ENCODE measurements at regions not wholly inside any gene's neighbourhood (a gene's known extent, or its start where the extent isn't known, plus 50 kb on each side); places are given as distances from the start of the nearest gene placed in this dataset.

GRCh38 chr3:159366476-159366875, 564.6 kb downstream of the MFSD1 start:
- ChIA-PET CTCF (no interaction called here), POLR2A (no interaction called here)
- H3K27ac ChIP-seq (ENCODE audit: extremely low read depth, low read depth, low read length), result no peak overlapping the region
- H3K4me3 ChIP-seq (ENCODE audit: low read depth, low read length), result no peak overlapping the region
- no peaks in the 10 kb centered on the region for H3K9me3 ChIP-seq (ENCODE audit: control insufficient read depth, insufficient read depth, low read depth, low read length)
- no peaks in the 10 kb centered on the region for H3K36me3 ChIP-seq (ENCODE audit: control insufficient read depth in 2 of 2, insufficient read depth in 1 of 2, low read length in 2 of 2)
- no peak for TF ChIP-seq ZBTB48 (tag by site-specific recombination; IDR thresholded peaks at IDR 0.05)
- TF ChIP-seq ZNF658 (tag by site-specific recombination; IDR thresholded peaks at IDR 0.05), result no peak
- TF ChIP-seq HOXC10 (CRISPR knock-in tag; IDR thresholded peaks at IDR 0.05), result no peak
- TF ChIP-seq ZNF148 (tag by site-specific recombination; IDR thresholded peaks at IDR 0.05; ENCODE audit: borderline replicate concordance), result no peak
- TF ChIP-seq ZNF610 (tag by site-specific recombination; IDR thresholded peaks at IDR 0.05; ENCODE audit: borderline replicate concordance), result no peak
- TF ChIP-seq ZNF792 (tag by site-specific recombination; IDR thresholded peaks at IDR 0.05), result no peak
- no peak for TF ChIP-seq RBAK (tag by site-specific recombination; IDR thresholded peaks at IDR 0.05)
- TF ChIP-seq INSM2 (tag by site-specific recombination; IDR thresholded peaks at IDR 0.05), result no peak
- TF ChIP-seq ZNF529 (tag by site-specific recombination; IDR thresholded peaks at IDR 0.05; ENCODE audit: insufficient replicate concordance), result no peak
- TF ChIP-seq ZNF311 (tag by site-specific recombination; IDR thresholded peaks at IDR 0.05; ENCODE audit: borderline replicate concordance), result no peak
- no peaks in the 10 kb centered on the region for H3K4me1 ChIP-seq (ENCODE audit: control insufficient read depth, insufficient read depth, low read length)

GRCh38 chr3:159371961-159372360, 570.1 kb downstream of the MFSD1 start:
- H3K27ac ChIP-seq (ENCODE audit: extremely low read depth, low read depth, low read length), result no peak overlapping the region
- POLR2A ChIA-PET, result no interaction called here
- no peaks in the 10 kb centered on the region for H3K36me3 ChIP-seq (ENCODE audit: control insufficient read depth in 2 of 2, insufficient read depth in 1 of 2, low read length in 2 of 2)
- H3K9me3 ChIP-seq (ENCODE audit: control insufficient read depth, insufficient read depth, low read depth, low read length), result no peaks in the 10 kb centered on the region
- no peaks in the 10 kb centered on the region for H3K4me1 ChIP-seq (ENCODE audit: control insufficient read depth, insufficient read depth, low read length)
- no peak overlapping the region for H3K4me3 ChIP-seq (ENCODE audit: low read depth, low read length)
- CTCF ChIA-PET, result interaction anchor here (1.1 kb wide), 1 partner anchor 26 kb away, joined by 3 read pairs; no protein-coding TSS in a partner anchor
- TF ChIP-seq GLIS1 (tag by site-specific recombination; IDR thresholded peaks at IDR 0.05), result no peak
- TF ChIP-seq ZNF645 (tag by site-specific recombination; IDR thresholded peaks at IDR 0.05), result no peak
- no peak for TF ChIP-seq ZBTB7A (tag by site-specific recombination; IDR thresholded peaks at IDR 0.05; ENCODE audit: low read depth)
- no peak for TF ChIP-seq ZBTB10 (tag by site-specific recombination; IDR thresholded peaks at IDR 0.05)
- TF ChIP-seq ZNF76 (tag by site-specific recombination; IDR thresholded peaks at IDR 0.05; ENCODE audit: borderline replicate concordance, low read depth), result no peak
- no peak for TF ChIP-seq ZNF324 (tag by site-specific recombination; IDR thresholded peaks at IDR 0.05)
- no peak for TF ChIP-seq PBX3 (CRISPR knock-in tag; IDR thresholded peaks at IDR 0.05)
- no peak for TF ChIP-seq KLF9 (tag by site-specific recombination; IDR thresholded peaks at IDR 0.05; ENCODE audit: low read depth)
- no peak for TF ChIP-seq ZNF184 (tag by site-specific recombination; IDR thresholded peaks at IDR 0.05)
- TF ChIP-seq ZFP69B (tag by site-specific recombination; IDR thresholded peaks at IDR 0.05), result no peak
- TF ChIP-seq PATZ1 (tag by site-specific recombination; IDR thresholded peaks at IDR 0.05), result no peak
- no peak for TF ChIP-seq ZNF19 (tag by site-specific recombination; IDR thresholded peaks at IDR 0.05; ENCODE audit: low read depth)
- no peak for TF ChIP-seq ZBTB6 (tag by site-specific recombination; IDR thresholded peaks at IDR 0.05)

Data from HEK293 (cell line).